Hepatocyte (in vitro differentiated cells): ENCODE measurements at regions not wholly inside any gene's neighbourhood (a gene's known extent, or its start where the extent isn't known, plus 50 kb on each side); places are given as distances from the start of the nearest gene placed in this dataset.

Source experiments
- DNase-seq: peaks from one replicate; pipeline ENCODE4 v3.0.0-alpha.2; 2016; ENCODE audit warnings: low spot score
- H2AFZ ChIP-seq: fragments of 200-600 bp; sonication (generic); 2 replicates; pipeline ENCODE4 v1.6.0; 2016; ENCODE audit warnings: antibody characterized with exemption, mild to moderate bottlenecking
- H3K27ac ChIP-seq: fragments of 200-600 bp; sonication (generic); 2 replicates; pipeline ENCODE4 v1.5.1; 2016; ENCODE audit warnings: mild to moderate bottlenecking
- H3K27me3 ChIP-seq: fragments of 200-600 bp; sonication (generic); 2 replicates; pipeline ENCODE4 v1.6.1; 2016
- H3K36me3 ChIP-seq: fragments of 200-600 bp; sonication (generic); replicated peaks from 2 replicates; pipeline ENCODE4 v1.5.1; 2016; ENCODE audit warnings: low read depth; ENCODE audit not compliant: insufficient read depth
- H3K4me1 ChIP-seq: fragments of 200-600 bp; sonication (generic); 2 replicates; pipeline ENCODE4 v1.5.1; 2016; ENCODE audit warnings: mild to moderate bottlenecking, moderate library complexity; ENCODE audit not compliant: insufficient read depth
- H3K4me2 ChIP-seq: fragments of 200-600 bp; sonication (generic); 2 replicates; pipeline ENCODE4 v1.6.0; 2016
- H3K4me3 ChIP-seq: fragments of 200-600 bp; sonication (generic); 2 replicates; pipeline ENCODE4 v1.5.1; 2016; ENCODE audit warnings: mild to moderate bottlenecking
- H3K79me2 ChIP-seq: fragments of 200-600 bp; sonication (generic); 2 replicates; pipeline ENCODE4 v1.6.0; 2017; ENCODE audit warnings: mild to moderate bottlenecking
- H3K9me2 ChIP-seq: fragments of 200-600 bp; sonication (generic); replicated peaks from 2 replicates; pipeline ENCODE4 v1.6.0; 2017; ENCODE audit warnings: mild to moderate bottlenecking; ENCODE audit not compliant: insufficient read depth
- H3K9me3 ChIP-seq: fragments of 200-600 bp; sonication (generic); 2 replicates; pipeline ENCODE4 v1.5.1; 2016; ENCODE audit warnings: low read depth, mild to moderate bottlenecking
- H4K20me1 ChIP-seq: fragments of 200-600 bp; sonication (generic); 2 replicates; pipeline ENCODE4 v1.6.0; 2016; ENCODE audit warnings: mild to moderate bottlenecking; ENCODE audit not compliant: insufficient read depth, poor library complexity, severe bottlenecking
- CTCF ChIP-seq: fragments of 200-600 bp; sonication (generic); IDR thresholded peaks from 2 replicates; pipeline ENCODE4 v1.5.1; 2016; ENCODE audit warnings: antibody characterized with exemption, mild to moderate bottlenecking; ENCODE audit not compliant: poor library complexity
- EZH2 ChIP-seq: fragments of 200-600 bp; sonication (generic); IDR thresholded peaks from 2 replicates; pipeline ENCODE4 v1.6.1; 2016; ENCODE audit warnings: antibody characterized with exemption, mild to moderate bottlenecking, borderline replicate concordance
- EZH2phosphoT487 ChIP-seq: fragments of 200-600 bp; sonication (generic); IDR thresholded peaks from one replicate; pipeline ENCODE4 v1.6.1; 2018; ENCODE audit warnings: antibody characterized with exemption, mild to moderate bottlenecking, low read depth, moderate library complexity; ENCODE audit not compliant: unreplicated experiment, severe bottlenecking
- WGBS: methylation state at CpG from one replicate; pipeline ENCODE4 v1.1.6; 2016; ENCODE audit warnings: low lambda C conversion rate; ENCODE audit errors: missing lambda C conversion rate; 5-methylcytosine and 5-hydroxymethylcytosine counted together

- no peak overlapping the region for H3K4me2 ChIP-seq
- DNase-seq: no peak
- H3K27ac ChIP-seq: no peak overlapping the region
- H3K9me3 ChIP-seq: peaks cover 2% of the 10 kb centered on the region
- WGBS: 79% methylated on average over 1 of the region's 1 CpG
- H3K9me2 ChIP-seq: no peaks in the 10 kb centered on the region
- no peaks in the 10 kb centered on the region for H3K79me2 ChIP-seq
- H3K4me3 ChIP-seq: no peak overlapping the region
- no peaks in the 10 kb centered on the region for H3K36me3 ChIP-seq
- no peaks in the 10 kb centered on the region for H4K20me1 ChIP-seq
- H2AFZ ChIP-seq: no peak overlapping the region
- peaks cover 7% of the 10 kb centered on the region for H3K27me3 ChIP-seq
- peaks cover 21% of the 10 kb centered on the region for H3K4me1 ChIP-seq
- TF ChIP-seq EZH2 (no peak), CTCF (no peak), EZH2phosphoT487 (no peak)
These were observed 94.3 kb downstream of the TNFAIP2 start for GRCh38 chr14:103217538-103217937.

GRCh38 chr14:103220134-103220981 is 97.1 kb downstream of the TNFAIP2 start:
- DNase-seq: no peak
- H4K20me1 ChIP-seq: no peaks in the 10 kb centered on the region
- no peak overlapping the region for H3K27ac ChIP-seq
- H3K27me3 ChIP-seq: peaks cover 10% of the 10 kb centered on the region
- no peaks in the 10 kb centered on the region for H3K79me2 ChIP-seq
- no peaks in the 10 kb centered on the region for H3K9me2 ChIP-seq
- 20% methylated on average over 35 of the region's 92 CpGs for WGBS
- peaks cover 2% of the 10 kb centered on the region for H3K9me3 ChIP-seq
- H2AFZ ChIP-seq: peak overlapping the region; percentile 63
- H3K4me1 ChIP-seq: peaks cover 11% of the 10 kb centered on the region
- H3K36me3 ChIP-seq: no peaks in the 10 kb centered on the region
- TF ChIP-seq EZH2 (no peak), CTCF (no peak), EZH2phosphoT487 (no peak)
- peak overlapping the region; percentile 93 for H3K4me2 ChIP-seq
- H3K4me3 ChIP-seq: peak overlapping the region; percentile 10

- H3K4me3 ChIP-seq: peak overlapping the region; percentile 10
- H2AFZ ChIP-seq: peak overlapping the region; percentile 63
- WGBS: 63% methylated on average over 30 of the region's 30 CpGs
- no peaks in the 10 kb centered on the region for H4K20me1 ChIP-seq
- H3K36me3 ChIP-seq: no peaks in the 10 kb centered on the region
- no peak overlapping the region for H3K27ac ChIP-seq
- peak overlapping the region; percentile 93 for H3K4me2 ChIP-seq
- no peak for TF ChIP-seq CTCF
- no peak for TF ChIP-seq EZH2
- no peak for TF ChIP-seq EZH2phosphoT487
- H3K27me3 ChIP-seq: peaks cover 10% of the 10 kb centered on the region
- no peaks in the 10 kb centered on the region for H3K79me2 ChIP-seq
- peaks cover 13% of the 10 kb centered on the region for H3K4me1 ChIP-seq
- DNase-seq: no peak
- peaks cover 2% of the 10 kb centered on the region for H3K9me3 ChIP-seq
- no peaks in the 10 kb centered on the region for H3K9me2 ChIP-seq
These were observed 97.9 kb downstream of the TNFAIP2 start for GRCh38 chr14:103220982-103221641.
